ENCODE measurements at regions not wholly inside any gene's neighbourhood (a gene's known extent, or its start where the extent isn't known, plus 50 kb on each side); places are given as distances from the start of the nearest gene placed in this dataset.

DNA sequence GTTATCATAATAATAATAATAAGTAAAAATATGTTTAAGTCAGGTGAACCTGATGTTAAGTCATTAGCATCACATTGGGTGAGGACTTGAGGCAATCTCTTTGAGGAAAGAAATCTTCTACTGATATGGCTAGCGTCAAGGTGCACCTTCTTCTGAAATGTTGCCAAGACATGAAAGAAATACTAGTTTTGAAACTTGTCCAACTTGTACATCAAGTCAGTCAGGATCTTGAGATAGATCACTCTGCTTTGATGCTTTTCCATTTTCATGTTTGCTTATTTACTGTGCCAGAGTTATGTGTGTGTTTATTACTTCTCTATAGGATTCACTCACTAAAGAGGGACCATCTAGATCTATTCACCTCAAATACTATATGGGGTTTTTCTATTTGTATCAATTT, 90.0 kb upstream of the USP15 start:
- TF ChIP-seq, protein P1, sequence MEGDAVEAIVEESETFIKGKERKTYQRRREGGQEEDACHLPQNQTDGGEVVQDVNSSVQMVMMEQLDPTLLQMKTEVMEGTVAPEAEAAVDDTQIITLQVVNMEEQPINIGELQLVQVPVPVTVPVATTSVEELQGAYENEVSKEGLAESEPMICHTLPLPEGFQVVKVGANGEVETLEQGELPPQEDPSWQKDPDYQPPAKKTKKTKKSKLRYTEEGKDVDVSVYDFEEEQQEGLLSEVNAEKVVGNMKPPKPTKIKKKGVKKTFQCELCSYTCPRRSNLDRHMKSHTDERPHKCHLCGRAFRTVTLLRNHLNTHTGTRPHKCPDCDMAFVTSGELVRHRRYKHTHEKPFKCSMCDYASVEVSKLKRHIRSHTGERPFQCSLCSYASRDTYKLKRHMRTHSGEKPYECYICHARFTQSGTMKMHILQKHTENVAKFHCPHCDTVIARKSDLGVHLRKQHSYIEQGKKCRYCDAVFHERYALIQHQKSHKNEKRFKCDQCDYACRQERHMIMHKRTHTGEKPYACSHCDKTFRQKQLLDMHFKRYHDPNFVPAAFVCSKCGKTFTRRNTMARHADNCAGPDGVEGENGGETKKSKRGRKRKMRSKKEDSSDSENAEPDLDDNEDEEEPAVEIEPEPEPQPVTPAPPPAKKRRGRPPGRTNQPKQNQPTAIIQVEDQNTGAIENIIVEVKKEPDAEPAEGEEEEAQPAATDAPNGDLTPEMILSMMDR (IDR thresholded peaks at IDR 0.05) = no peak
- no peak for TF ChIP-seq POLR2A (IDR thresholded peaks at IDR 0.05)

All from adrenal gland (tissue), 5 donors.